VCaP (cell line): ENCODE measurements at regions not wholly inside any gene's neighbourhood (a gene's known extent, or its start where the extent isn't known, plus 50 kb on each side); places are given as distances from the start of the nearest gene placed in this dataset.

Experiments
- H3K27ac ChIP-seq: fragments of 450-650 bp; 2 replicates; pipeline ENCODE4 v1.5.1; 2017
- CTCF ChIP-seq: fragments of 450-650 bp; conservative IDR thresholded peaks from 2 replicates; pipeline ENCODE4 v1.5.1; 2017; ENCODE audit warnings: mild to moderate bottlenecking, moderate library complexity

GRCh38 chr17:78294356-78294755 is 62.9 kb downstream of the TMEM235 start:
- no peak for TF ChIP-seq CTCF
- no peak overlapping the region for H3K27ac ChIP-seq

GRCh38 chr17:78293151-78293550 is 61.7 kb downstream of the TMEM235 start:
- H3K27ac ChIP-seq, result peak overlapping the region; percentile 36

GRCh38 chr17:78291944-78292910 is 60.8 kb downstream of the TMEM235 start:
- H3K27ac ChIP-seq, result peak overlapping the region; percentile 36
- no peak for TF ChIP-seq CTCF

- TF ChIP-seq CTCF, result no peak
- no peak overlapping the region for H3K27ac ChIP-seq
Measured at GRCh38 chr17:78290721-78291120, 59.3 kb downstream of the TMEM235 start.
